IMR-90 (cell line): ENCODE measurements at regions not wholly inside any gene's neighbourhood (a gene's known extent, or its start where the extent isn't known, plus 50 kb on each side); places are given as distances from the start of the nearest gene placed in this dataset.

Experiments used
- ATAC-seq: fragments of 200-7000 bp; cut with Tn5 transposase; 2 replicates; pipeline ENCODE4 v1.9.1; 2020; ENCODE audit warnings: low read depth, mild to moderate bottlenecking, moderate library complexity
- BruUV-seq: library from RNA; stranded (reverse); fragments of 400-500 nt; replicated peaks from 2 replicates; lab custom pipeline; 2021; lab: Mats Ljungman, UMichigan
- CTCF ChIA-PET: fragments of 300-600 bp; formaldehyde crosslinking; extraction: SDS; loops from one replicate; lab custom pipeline; 2021; ENCODE audit warnings: antibody characterized with exemption; lab: Yijun Ruan, JAX
- POLR2A ChIA-PET: fragments of 300-600 bp; sonication (Branson Sonifier 250); formaldehyde crosslinking; loops from one replicate; lab custom pipeline; 2022; ENCODE audit warnings: antibody characterized with exemption; ENCODE audit not compliant: unreplicated experiment; lab: Charles Lee
- DNase-seq: peaks from one replicate; pipeline ENCODE4 v3.0.0; 2013
- H2AFZ ChIP-seq: replicated peaks from 2 replicates; pipeline ENCODE3; 2013; ENCODE audit warnings: low read length, mild to moderate bottlenecking; ENCODE audit not compliant: poor library complexity
- H2AK5ac ChIP-seq: 2 replicates; pipeline ENCODE4 v1.6.1; 2013; ENCODE audit warnings: low read depth, low read length, inconsistent platforms
- H2AK9ac ChIP-seq: replicated peaks from 2 replicates; pipeline ENCODE3; 2013; ENCODE audit warnings: mild to moderate bottlenecking, low read depth, low read length, moderate library complexity; ENCODE audit not compliant: poor library complexity
- H2BK120ac ChIP-seq: 2 replicates; pipeline ENCODE4 v1.6.1; 2013; ENCODE audit warnings: low read depth, low read length, inconsistent platforms
- H2BK15ac ChIP-seq: 3 replicates; pipeline ENCODE4 v1.6.1; 2013; ENCODE audit warnings: low read depth, low read length, inconsistent platforms
- H2BK20ac ChIP-seq: 2 replicates; pipeline ENCODE4 v1.6.1; 2013; ENCODE audit warnings: low read depth, mild to moderate bottlenecking, inconsistent platforms, low read length, moderate library complexity
- H2BK5ac ChIP-seq: 2 replicates; pipeline ENCODE4 v1.6.1; 2013; ENCODE audit warnings: mild to moderate bottlenecking, low read depth, low read length, inconsistent platforms; ENCODE audit not compliant: poor library complexity, severe bottlenecking
- H3K14ac ChIP-seq: replicated peaks from 2 replicates; pipeline ENCODE4 v1.6.1; 2013; ENCODE audit warnings: low read depth, low read length, inconsistent platforms
- H3K18ac ChIP-seq: 2 replicates; pipeline ENCODE4 v1.6.1; 2013; ENCODE audit warnings: low read depth, low read length, control low read depth
- H3K23ac ChIP-seq: 2 replicates; pipeline ENCODE4 v1.6.1; 2013; ENCODE audit warnings: low read depth, low read length, inconsistent platforms
- H3K27ac ChIP-seq: 2 replicates; pipeline ENCODE4 v1.5.1; 2013; ENCODE audit warnings: mild to moderate bottlenecking, control low read depth, low read length; ENCODE audit not compliant: insufficient read depth
- H3K27me3 ChIP-seq: 2 replicates; pipeline ENCODE4 v1.6.1; 2013; ENCODE audit warnings: low read length; ENCODE audit not compliant: control insufficient read depth, insufficient read depth
- H3K36me3 ChIP-seq: 2 replicates; pipeline ENCODE4 v1.6.1; 2013; ENCODE audit warnings: low read length, mixed read lengths; ENCODE audit not compliant: control insufficient read depth, insufficient read depth
- H3K4ac ChIP-seq: 2 replicates; pipeline ENCODE4 v1.6.1; 2013; ENCODE audit warnings: low read depth, low read length, inconsistent platforms
- H3K4me1 ChIP-seq: 2 replicates; pipeline ENCODE4 v1.6.1; 2013; ENCODE audit warnings: low read length, mixed read lengths; ENCODE audit not compliant: control insufficient read depth, insufficient read depth
- H3K4me2 ChIP-seq: 2 replicates; pipeline ENCODE4 v1.6.1; 2013; ENCODE audit warnings: low read depth, mild to moderate bottlenecking, control low read depth, low read length, moderate library complexity
- H3K4me3 ChIP-seq: 2 replicates; pipeline ENCODE4 v1.5.1; 2013; ENCODE audit warnings: low read depth, mild to moderate bottlenecking, control low read depth, low read length, moderate library complexity; ENCODE audit not compliant: insufficient read depth
- H3K56ac ChIP-seq: 2 replicates; pipeline ENCODE4 v1.6.1; 2013; ENCODE audit warnings: low read length, inconsistent platforms; ENCODE audit not compliant: insufficient read depth; ENCODE audit errors: extremely low read depth
- H3K79me1 ChIP-seq, 2 experiments: 2 replicates each; pipeline ENCODE4 v1.6.1; 2013; ENCODE audit warnings: low read length in 2 of 2, inconsistent platforms in 1 of 2, low read depth in 1 of 2
- H3K9ac ChIP-seq: 2 replicates; pipeline ENCODE4 v1.6.1; 2013; ENCODE audit warnings: low read depth, low read length, control low read depth
- H3K9me1 ChIP-seq: 2 replicates; pipeline ENCODE4 v1.6.1; 2013; ENCODE audit warnings: low read length, inconsistent platforms; ENCODE audit not compliant: insufficient read depth
- H3K9me3 ChIP-seq: 2 replicates; pipeline ENCODE4 v1.6.1; 2013; ENCODE audit warnings: low read length; ENCODE audit not compliant: control insufficient read depth, insufficient read depth
- H4K20me1 ChIP-seq: 2 replicates; pipeline ENCODE4 v1.6.1; 2013; ENCODE audit warnings: low read length, inconsistent platforms; ENCODE audit not compliant: insufficient read depth
- H4K5ac ChIP-seq: 2 replicates; pipeline ENCODE4 v1.6.1; 2013; ENCODE audit warnings: mild to moderate bottlenecking, low read depth, low read length, control low read depth
- H4K8ac ChIP-seq, 2 experiments: 2 replicates each; pipeline ENCODE4 v1.6.1; 2013; ENCODE audit warnings: low read depth in 2 of 2, low read length in 2 of 2, control low read depth in 1 of 2, inconsistent platforms in 1 of 2
- H4K91ac ChIP-seq: 2 replicates; pipeline ENCODE4 v1.6.1; 2013; ENCODE audit warnings: low read depth, low read length, inconsistent platforms; ENCODE audit not compliant: insufficient read depth
- CEBPB ChIP-seq: IDR thresholded peaks from 2 replicates; pipeline ENCODE4 v1.6.1; 2012; ENCODE audit warnings: low read depth, low read length, improper control_type of control experiment
- CHD1 ChIP-seq: IDR thresholded peaks from 2 replicates; pipeline ENCODE4 v1.6.1; 2012; ENCODE audit warnings: low read depth, low read length, improper control_type of control experiment
- MAFK ChIP-seq: IDR thresholded peaks from 2 replicates; pipeline ENCODE4 v1.6.1; 2012; ENCODE audit warnings: low read depth, low read length, improper control_type of control experiment
- MAZ ChIP-seq: IDR thresholded peaks from 2 replicates; pipeline ENCODE4 v1.6.1; 2012; ENCODE audit warnings: low read depth, mild to moderate bottlenecking, low read length, improper control_type of control experiment, moderate library complexity, borderline replicate concordance
- RAD21 ChIP-seq: IDR thresholded peaks from 2 replicates; pipeline ENCODE4 v1.6.1; 2012; ENCODE audit warnings: low read length, improper control_type of control experiment
- SMC3 ChIP-seq: fragments of 150-350 bp; IDR thresholded peaks from 2 replicates; pipeline ENCODE4 v1.6.1; 2016; ENCODE audit warnings: low read depth, mild to moderate bottlenecking, antibody characterized with exemption, low read length, moderate library complexity
- USF2 ChIP-seq: fragments of 150-350 bp; IDR thresholded peaks from 2 replicates; pipeline ENCODE4 v1.6.1; 2017; ENCODE audit warnings: mild to moderate bottlenecking, antibody characterized with exemption, low read length, low read depth
- WGBS, 2 experiments: methylation state at CpG; one replicate each; pipeline versions ENCODE4 v1.1.5 to v1.1.7; 2013; ENCODE audit warnings: missing lambda C conversion rate in 2 of 2; ENCODE audit not compliant: insufficient read length in 1 of 2; ENCODE audit errors: extremely low coverage in 2 of 2; 5-methylcytosine and 5-hydroxymethylcytosine counted together
- dilution Hi-C: fragments of 300-500 bp; cut with HindIII; formaldehyde crosslinking; loops from one replicate; pipeline ENCODE4 v1.14.3; 2018; ENCODE audit warnings: low sequenced_read_pairs; ENCODE audit not compliant: unreplicated experiment
- in situ Hi-C: fragments of 300-500 bp; cut with MboI; formaldehyde crosslinking; loops from 3 replicates; pipeline ENCODE4 v1.14.3; 2019; ENCODE audit warnings: low sequenced_read_pairs, inconsistent platforms, mixed read lengths
- intact Hi-C: fragments of 100-400 bp; cut with micrococcal nuclease; formaldehyde crosslinking; loops from 2 replicates; pipeline ENCODE4 v1.10.0; 2022

GRCh38 chr3:68345781-68346180, 586.6 kb downstream of the TAFA4 start:
- Histone ChIP-seq H3K4me3 (no peak overlapping the region), H3K9me3 (peaks cover 2% of the 10 kb centered on the region; the same call in 1 of the 2 replicates), H3K14ac (no peak overlapping the region), H3K27me3 (no peaks in the 10 kb centered on the region), H4K8ac (no peak overlapping the region), H3K9ac (no peak overlapping the region), H3K27ac (no peak overlapping the region), H2AK9ac (no peak overlapping the region), H4K20me1 (no peaks in the 10 kb centered on the region), H3K79me1 (no peaks in the 10 kb centered on the region), H3K4me2 (no peak overlapping the region), H3K36me3 (no peaks in the 10 kb centered on the region), H3K56ac (no peak overlapping the region), H2BK15ac (no peak overlapping the region), H2BK5ac (no peak overlapping the region), H3K18ac (no peak overlapping the region), H2BK120ac (no peak overlapping the region), H3K4me1 (no peaks in the 10 kb centered on the region), H2AK5ac (no peak overlapping the region), H3K9me1 (no peaks in the 10 kb centered on the region), H4K5ac (no peak overlapping the region), H2AFZ (no peak overlapping the region), H3K23ac (no peak overlapping the region), H4K91ac (no peak overlapping the region), H2BK20ac (no peak overlapping the region), H3K4ac (no peak overlapping the region)
- DNase-seq (no peak), ATAC-seq (no peak)
- in situ Hi-C loops (loop anchor here (25.0 kb wide), 1 partner anchor 108 kb away; no protein-coding TSS in a partner anchor), dilution Hi-C loops (no loop called here), intact Hi-C loops (no loop called here)
- BruUV-seq = no TSS peak
- no CpG with 5 or more reads among the region's 2 CpGs for WGBS, 2 experiments
- TF ChIP-seq MAZ (no peak), USF2 (no peak), CHD1 (no peak), MAFK (no peak), CEBPB (no peak), SMC3 (no peak), RAD21 (no peak)
- CTCF ChIA-PET = no interaction called here
- POLR2A ChIA-PET = no interaction called here
